ENCODE measurements at regions not wholly inside any gene's neighbourhood (a gene's known extent, or its start where the extent isn't known, plus 50 kb on each side); places are given as distances from the start of the nearest gene placed in this dataset.

DNA sequence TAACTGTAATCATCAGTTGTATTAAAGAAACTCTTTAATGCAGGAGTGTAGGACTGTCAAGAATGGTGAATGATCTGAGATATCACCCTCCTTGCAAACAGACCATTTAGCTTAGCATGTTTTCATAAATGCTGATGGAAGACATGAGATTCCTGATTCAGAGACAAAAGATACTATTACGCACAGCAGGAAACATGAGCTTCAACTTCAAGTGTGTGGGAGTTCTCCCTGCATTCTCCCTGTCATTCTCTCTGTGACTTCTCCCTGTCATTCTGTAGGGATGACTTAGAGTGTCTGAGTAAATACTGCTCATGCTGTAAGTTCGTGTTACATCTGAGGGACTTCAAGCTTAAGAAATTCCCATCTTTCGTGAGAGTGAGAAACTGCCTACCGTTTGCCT is 866.0 kb upstream of the PRKX start:
- no peak for TF ChIP-seq YY1 (IDR thresholded peaks at IDR 0.05; ENCODE audit: insufficient read depth, insufficient read length)
- no peak for TF ChIP-seq SUZ12 (IDR thresholded peaks at IDR 0.05; ENCODE audit: extremely low read depth, insufficient read depth, insufficient read length)
- no peak for TF ChIP-seq ZNF274 (IDR thresholded peaks at IDR 0.05; ENCODE audit: low read depth, low read length)

Data from NT2/D1 (cell line).